ENCODE measurements at regions not wholly inside any gene's neighbourhood (a gene's known extent, or its start where the extent isn't known, plus 50 kb on each side); places are given as distances from the start of the nearest gene placed in this dataset.

DNA sequence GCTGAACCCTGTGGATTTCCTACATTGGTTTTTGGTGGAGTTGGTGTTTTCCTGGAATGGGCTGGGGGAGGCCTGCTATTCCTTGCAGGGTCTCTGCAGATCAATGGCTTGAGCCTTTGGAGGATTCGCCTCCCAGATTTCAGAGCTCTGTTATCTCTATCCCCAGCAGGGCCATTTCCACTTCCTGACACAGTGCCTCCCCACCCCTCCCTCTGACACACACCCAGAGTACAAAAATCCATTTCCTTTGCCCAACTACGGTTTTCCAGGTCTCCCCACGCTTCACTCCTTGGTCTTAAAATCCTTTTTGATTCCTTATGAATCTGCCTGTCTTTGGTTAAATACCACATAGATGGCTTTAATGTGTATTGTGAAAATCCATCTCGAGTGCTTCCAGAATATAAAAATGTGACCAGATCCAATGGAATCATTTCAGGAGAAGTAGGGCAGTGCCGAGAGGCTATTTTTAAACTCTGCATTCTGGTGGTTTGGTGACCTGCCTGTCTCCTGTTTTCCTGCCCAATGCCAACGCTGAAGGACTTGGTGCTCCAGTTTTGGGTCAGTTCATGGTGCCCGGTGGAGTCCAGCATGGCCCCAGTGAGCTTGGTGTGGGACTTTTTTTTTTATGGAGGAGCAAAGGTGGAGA is 60.9 kb downstream of the ARL4C start:
- H4K20me1 ChIP-seq (replicated peaks; ENCODE audit: control insufficient read depth, extremely low read depth, insufficient read depth, low read length), result no peaks in the 10 kb centered on the region
- peak overlapping the region; percentile 35 for H2AFZ ChIP-seq (ENCODE audit: low read depth, low read length)
- DNase-seq (ENCODE audit: low read depth, low spot score) (peak; percentile 65), FAIRE-seq (peak; percentile 33)
- TF ChIP-seq, protein P1, sequence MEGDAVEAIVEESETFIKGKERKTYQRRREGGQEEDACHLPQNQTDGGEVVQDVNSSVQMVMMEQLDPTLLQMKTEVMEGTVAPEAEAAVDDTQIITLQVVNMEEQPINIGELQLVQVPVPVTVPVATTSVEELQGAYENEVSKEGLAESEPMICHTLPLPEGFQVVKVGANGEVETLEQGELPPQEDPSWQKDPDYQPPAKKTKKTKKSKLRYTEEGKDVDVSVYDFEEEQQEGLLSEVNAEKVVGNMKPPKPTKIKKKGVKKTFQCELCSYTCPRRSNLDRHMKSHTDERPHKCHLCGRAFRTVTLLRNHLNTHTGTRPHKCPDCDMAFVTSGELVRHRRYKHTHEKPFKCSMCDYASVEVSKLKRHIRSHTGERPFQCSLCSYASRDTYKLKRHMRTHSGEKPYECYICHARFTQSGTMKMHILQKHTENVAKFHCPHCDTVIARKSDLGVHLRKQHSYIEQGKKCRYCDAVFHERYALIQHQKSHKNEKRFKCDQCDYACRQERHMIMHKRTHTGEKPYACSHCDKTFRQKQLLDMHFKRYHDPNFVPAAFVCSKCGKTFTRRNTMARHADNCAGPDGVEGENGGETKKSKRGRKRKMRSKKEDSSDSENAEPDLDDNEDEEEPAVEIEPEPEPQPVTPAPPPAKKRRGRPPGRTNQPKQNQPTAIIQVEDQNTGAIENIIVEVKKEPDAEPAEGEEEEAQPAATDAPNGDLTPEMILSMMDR (IDR thresholded peaks at IDR 0.05; ENCODE audit: extremely low read depth in 1 of 2, insufficient read depth in 1 of 2, low read depth in 1 of 2, low read length in 2 of 2), result no peak
- TF ChIP-seq JUN (IDR thresholded peaks at IDR 0.05; ENCODE audit: borderline replicate concordance, insufficient read depth, insufficient read length, low read depth) (peak; percentile 2), GATA2 (IDR thresholded peaks at IDR 0.05; ENCODE audit: insufficient read depth, insufficient read length, low read depth, low read length) (peak; percentile 80)
- ChIA-PET POLR2A (interaction anchor here (0.5 to 0.6 kb wide), 2 partner anchors 1310 to 1633 kb away, joined by 5 to 6 read pairs; no protein-coding TSS in a partner anchor), CTCF (interaction anchor here (0.8 to 1.4 kb wide), 3 partner anchors 10 to 681 kb away, joined by 3 to 4 read pairs (median 3); no protein-coding TSS in a partner anchor)
- no peaks in the 10 kb centered on the region for H3K79me2 ChIP-seq (ENCODE audit: control insufficient read depth, insufficient read depth, low read length)
- no peaks in the 10 kb centered on the region for H3K9me3 ChIP-seq (replicated peaks; ENCODE audit: control insufficient read depth, insufficient read depth, low read length)
- no peaks in the 10 kb centered on the region for H3K36me3 ChIP-seq (ENCODE audit: control insufficient read depth in 2 of 2, extremely low read depth in 1 of 2, insufficient read depth in 2 of 2, low read length in 2 of 2)
- no peak overlapping the region for H3K4me3 ChIP-seq (replicated peaks in 1 of 3; ENCODE audit: insufficient read depth in 1 of 3, low read depth in 1 of 3, low read length in 3 of 3)
- peak overlapping the region; percentile 45 for H3K4me2 ChIP-seq (ENCODE audit: insufficient read depth, low read length)
- no peaks in the 10 kb centered on the region for H3K27me3 ChIP-seq (ENCODE audit: control insufficient read depth in 2 of 2, insufficient read depth in 2 of 2, low read length in 2 of 2)
- intact Hi-C loops (cut with micrococcal nuclease), result loop anchor here (1.0 to 5.0 kb wide), 3 partner anchors 9 to 184 kb away; no protein-coding TSS in a partner anchor
- H3K9me1 ChIP-seq (replicated peaks; ENCODE audit: control insufficient read depth, extremely low read depth, insufficient read depth, low read length), result no peaks in the 10 kb centered on the region
- peaks cover 11% of the 10 kb centered on the region for H3K4me1 ChIP-seq (ENCODE audit: control insufficient read depth, extremely low read depth, insufficient read depth, low read length)
- peak overlapping the region; percentile 2 for H3K27ac ChIP-seq (ENCODE audit: insufficient read depth, low read depth, low read length)
- no peak overlapping the region for H3K9ac ChIP-seq (replicated peaks; ENCODE audit: extremely low read depth, insufficient read depth, low read length)
- dilution Hi-C loops (cut with MboI; ENCODE audit: extremely low pct_ligation_motif_present, low sequenced_read_pairs), result no loop called here
- no TSS peak for BruUV-seq (replicated peaks)

- H3K4me3 ChIP-seq (replicated peaks in 1 of 3; ENCODE audit: insufficient read depth in 1 of 3, low read depth in 1 of 3, low read length in 3 of 3), result no peak overlapping the region
- TF ChIP-seq MYC (IDR thresholded peaks at IDR 0.05; ENCODE audit: low read depth, low read length) (no peak), JUN (IDR thresholded peaks at IDR 0.05; ENCODE audit: borderline replicate concordance, insufficient read depth, insufficient read length, low read depth) (no peak), POLR2AphosphoS5 (IDR thresholded peaks at IDR 0.05; ENCODE audit: insufficient read depth, low read depth, low read length) (no peak), GATA2 (IDR thresholded peaks at IDR 0.05; ENCODE audit: insufficient read depth, insufficient read length, low read depth, low read length) (no peak), EZH2 (IDR thresholded peaks at IDR 0.05; ENCODE audit: borderline replicate concordance, low read depth, low read length, severe bottlenecking) (no peak), POLR2A (IDR thresholded peaks at IDR 0.05; ENCODE audit: low read depth, low read length) (no peak), FOS (IDR thresholded peaks at IDR 0.05; ENCODE audit: borderline replicate concordance, insufficient read depth, low read length) (no peak)
- TF ChIP-seq, protein P1 (IDR thresholded peaks at IDR 0.05; ENCODE audit: extremely low read depth in 1 of 2, insufficient read depth in 1 of 2, low read depth in 1 of 2, low read length in 2 of 2), result no peak
- TF ChIP-seq, protein P2, sequence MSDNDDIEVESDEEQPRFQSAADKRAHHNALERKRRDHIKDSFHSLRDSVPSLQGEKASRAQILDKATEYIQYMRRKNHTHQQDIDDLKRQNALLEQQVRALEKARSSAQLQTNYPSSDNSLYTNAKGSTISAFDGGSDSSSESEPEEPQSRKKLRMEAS (IDR thresholded peaks at IDR 0.05; ENCODE audit: insufficient read depth, insufficient read length), result no peak
- no peak overlapping the region for H3K27ac ChIP-seq (ENCODE audit: insufficient read depth, low read depth, low read length)
- dilution Hi-C loops (cut with MboI; ENCODE audit: extremely low pct_ligation_motif_present, low sequenced_read_pairs), result no loop called here
- H3K9me3 ChIP-seq (replicated peaks; ENCODE audit: control insufficient read depth, insufficient read depth, low read length), result no peaks in the 10 kb centered on the region
- DNase-seq (ENCODE audit: low read depth, low spot score) (no peak), FAIRE-seq (no peak)
- H3K4me1 ChIP-seq (ENCODE audit: control insufficient read depth, extremely low read depth, insufficient read depth, low read length), result peaks cover 13% of the 10 kb centered on the region
- CTCF ChIA-PET, result interaction anchor here (1.7 kb wide), 1 partner anchor 11 kb away, joined by 5 read pairs; no protein-coding TSS in a partner anchor
- intact Hi-C loops (cut with micrococcal nuclease), result no loop called here
- no peaks in the 10 kb centered on the region for H3K36me3 ChIP-seq (ENCODE audit: control insufficient read depth in 2 of 2, extremely low read depth in 1 of 2, insufficient read depth in 2 of 2, low read length in 2 of 2)
- H3K27me3 ChIP-seq (ENCODE audit: control insufficient read depth in 2 of 2, insufficient read depth in 2 of 2, low read length in 2 of 2), result no peaks in the 10 kb centered on the region
- H3K9ac ChIP-seq (replicated peaks; ENCODE audit: extremely low read depth, insufficient read depth, low read length), result no peak overlapping the region
- no TSS peak for BruUV-seq (replicated peaks)
- H3K9me1 ChIP-seq (replicated peaks; ENCODE audit: control insufficient read depth, extremely low read depth, insufficient read depth, low read length), result no peaks in the 10 kb centered on the region
- H3K4me2 ChIP-seq (ENCODE audit: insufficient read depth, low read length), result no peak overlapping the region
- no peaks in the 10 kb centered on the region for H4K20me1 ChIP-seq (replicated peaks; ENCODE audit: control insufficient read depth, extremely low read depth, insufficient read depth, low read length)
- POLR2A ChIA-PET, result no interaction called here
- H2AFZ ChIP-seq (ENCODE audit: low read depth, low read length), result no peak overlapping the region
- H3K79me2 ChIP-seq (ENCODE audit: control insufficient read depth, insufficient read depth, low read length), result no peaks in the 10 kb centered on the region
These were observed 63.7 kb downstream of the ARL4C start for GRCh38 chr2:234433201-234433600.
